ENCODE measurements at regions not wholly inside any gene's neighbourhood (a gene's known extent, or its start where the extent isn't known, plus 50 kb on each side); places are given as distances from the start of the nearest gene placed in this dataset.

- no peak overlapping the region for H3K27ac ChIP-seq
- POLR2A ChIA-PET (ENCODE audit: low non-redundant PET): no interaction called here
- CTCF ChIA-PET: interaction anchor here (0.7 kb wide), 1 partner anchor 36 kb away, joined by 3 read pairs; no protein-coding TSS in a partner anchor
- DNase-seq (ENCODE audit: low spot score): no peak
- no peak for TF ChIP-seq CTCF (conservative IDR thresholded peaks at IDR 0.05; ENCODE audit: low read depth)
Observed at GRCh38 chr7:155979994-155980393, 167.7 kb upstream of the SHH start.

- DNase-seq (ENCODE audit: low spot score): no peak
- H3K27ac ChIP-seq: no peak overlapping the region
- POLR2A ChIA-PET (ENCODE audit: low non-redundant PET): no interaction called here
- no peak for TF ChIP-seq CTCF (conservative IDR thresholded peaks at IDR 0.05; ENCODE audit: low read depth)
- CTCF ChIA-PET: no interaction called here
Observed at GRCh38 chr7:155979566-155979965, 167.3 kb upstream of the SHH start.

- no peak for DNase-seq (ENCODE audit: low spot score)
- H3K27ac ChIP-seq: no peak overlapping the region
- ChIA-PET CTCF (interaction anchor here (0.7 kb wide), 1 partner anchor 9 kb away, joined by 3 read pairs; no protein-coding TSS in a partner anchor), POLR2A (ENCODE audit: low non-redundant PET) (no interaction called here)
- TF ChIP-seq CTCF (conservative IDR thresholded peaks at IDR 0.05; ENCODE audit: low read depth): no peak
Observed at GRCh38 chr7:155975490-155975889, 163.2 kb upstream of the SHH start.

DNA sequence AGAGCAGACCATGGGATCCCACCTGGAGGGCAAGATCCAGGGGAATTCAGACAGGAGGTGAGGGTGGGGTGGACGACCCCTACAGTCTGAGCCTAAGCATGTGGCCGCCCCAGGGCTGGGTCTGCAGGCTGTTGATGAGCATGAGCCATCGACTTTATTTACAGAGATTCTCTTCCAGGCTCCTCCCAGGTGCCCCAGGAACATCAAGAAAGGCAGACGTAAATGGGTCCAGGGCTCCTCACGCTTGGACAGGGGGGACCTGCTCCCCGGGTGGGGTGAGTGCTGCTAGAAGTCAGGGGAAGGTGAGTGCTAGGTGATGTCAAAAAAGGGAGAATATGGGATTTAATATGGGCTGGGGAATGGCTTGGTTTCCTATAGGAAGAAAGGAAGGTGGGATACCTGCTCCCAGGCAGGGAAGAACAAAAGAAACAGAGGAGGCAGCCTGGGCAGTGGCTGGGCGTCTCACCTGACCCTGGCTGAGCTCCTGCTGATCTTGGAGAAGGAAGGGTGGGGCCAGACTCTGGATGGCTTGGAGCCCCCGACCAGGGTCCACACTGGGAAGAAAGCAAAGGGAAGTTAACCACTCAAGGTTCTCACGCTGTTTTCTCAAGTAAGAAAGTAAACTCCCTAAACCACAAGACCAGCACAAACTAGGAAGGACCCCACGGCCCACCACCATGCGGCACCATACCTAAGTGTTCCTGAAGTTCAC is 162.1 kb upstream of the SHH start:
- ChIA-PET CTCF (no interaction called here), POLR2A (ENCODE audit: low non-redundant PET) (no interaction called here)
- H3K27ac ChIP-seq: no peak overlapping the region
- no peak for DNase-seq (ENCODE audit: low spot score)
- TF ChIP-seq CTCF (conservative IDR thresholded peaks at IDR 0.05; ENCODE audit: low read depth): no peak

DNA sequence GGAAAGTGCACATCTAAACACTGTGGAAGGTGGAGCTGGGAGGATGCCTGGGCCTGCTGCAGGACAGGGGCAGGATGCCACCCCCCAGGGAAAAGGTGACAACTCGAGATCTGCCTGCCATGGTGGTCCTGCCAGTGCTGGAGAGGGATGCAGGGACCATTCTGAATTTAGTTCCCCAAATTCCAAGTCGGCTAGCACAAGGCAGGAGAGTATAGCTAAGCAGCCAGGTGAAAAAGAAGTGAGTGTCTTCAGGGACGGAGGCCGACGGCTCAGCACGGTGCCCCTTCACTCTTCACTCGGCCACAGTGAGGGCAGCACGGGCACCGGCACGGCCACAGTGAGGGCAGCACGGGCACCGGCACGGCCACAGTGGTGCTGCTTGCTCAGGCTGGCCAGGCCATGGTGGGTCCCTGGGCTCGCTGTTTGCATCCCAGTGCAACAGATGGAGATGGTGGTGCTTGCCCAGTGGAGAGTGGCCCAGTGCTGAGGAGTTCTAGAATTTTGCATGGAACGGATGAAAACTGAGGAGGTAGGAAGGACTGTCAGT is 161.3 kb upstream of the SHH start:
- no peak overlapping the region for H3K27ac ChIP-seq
- POLR2A ChIA-PET (ENCODE audit: low non-redundant PET): no interaction called here
- DNase-seq (ENCODE audit: low spot score): no peak
- no peak for TF ChIP-seq CTCF (conservative IDR thresholded peaks at IDR 0.05; ENCODE audit: low read depth)
- CTCF ChIA-PET: no interaction called here

DNA sequence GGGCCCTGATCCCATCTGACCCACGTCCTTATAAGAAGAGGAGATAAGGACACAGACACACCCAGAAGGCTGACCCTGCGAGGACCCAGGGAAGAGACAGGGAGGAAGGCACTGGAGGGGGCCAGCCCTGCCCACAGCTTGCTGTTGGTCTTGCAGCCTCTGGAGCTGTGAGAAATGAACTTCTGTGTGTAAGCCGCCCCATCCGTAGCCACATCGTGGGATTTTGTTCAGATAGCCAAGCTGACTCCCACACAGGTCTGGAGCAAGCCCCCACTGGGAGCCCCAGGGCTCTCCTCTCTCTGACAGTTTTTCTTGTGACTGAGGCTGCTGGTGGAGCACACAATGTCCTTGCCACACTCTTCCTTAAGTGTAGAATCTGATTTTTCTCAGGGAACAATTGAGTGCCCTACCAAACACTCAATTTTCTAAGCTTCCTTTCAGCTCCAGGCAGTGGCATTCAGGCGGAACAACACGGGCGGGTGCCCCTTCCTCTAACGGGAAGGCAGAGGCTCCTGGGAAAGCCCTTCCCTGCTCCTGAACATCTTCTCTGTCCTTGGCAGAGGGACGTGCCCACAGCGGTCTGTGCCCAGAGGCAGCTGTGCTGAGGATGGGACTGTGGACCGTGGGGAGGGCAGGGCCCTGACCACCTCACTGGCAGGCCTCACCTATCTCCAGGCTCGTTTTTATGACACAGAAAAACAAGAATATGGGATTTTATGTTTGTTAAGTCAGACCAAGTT is 160.6 kb upstream of the SHH start:
- ChIA-PET CTCF (no interaction called here), POLR2A (ENCODE audit: low non-redundant PET) (no interaction called here)
- H3K27ac ChIP-seq: peak overlapping the region; percentile 35
- TF ChIP-seq CTCF (conservative IDR thresholded peaks at IDR 0.05; ENCODE audit: low read depth): no peak
- no peak for DNase-seq (ENCODE audit: low spot score)

Measured in RWPE1 (cell line).